Inflammatory macrophage treated with lipopolysaccharide for 1 hour (primary cell): ENCODE measurements at regions not wholly inside any gene's neighbourhood (a gene's known extent, or its start where the extent isn't known, plus 50 kb on each side); places are given as distances from the start of the nearest gene placed in this dataset.
"Not testable (repeated sequence)": the region's sequence is repeated elsewhere in the genome, so short reads cannot be mapped to it uniquely, and the experiment has no call there.

Experiments
- DNase-seq, 2 donors: peaks; one replicate each; pipeline ENCODE4 v3.0.0-alpha.2; 2020 to 2022

- DNase-seq: no peak
Measured at GRCh38 chr3:150239766-150240165, 168.3 kb upstream of the TSC22D2 start.

DNA sequence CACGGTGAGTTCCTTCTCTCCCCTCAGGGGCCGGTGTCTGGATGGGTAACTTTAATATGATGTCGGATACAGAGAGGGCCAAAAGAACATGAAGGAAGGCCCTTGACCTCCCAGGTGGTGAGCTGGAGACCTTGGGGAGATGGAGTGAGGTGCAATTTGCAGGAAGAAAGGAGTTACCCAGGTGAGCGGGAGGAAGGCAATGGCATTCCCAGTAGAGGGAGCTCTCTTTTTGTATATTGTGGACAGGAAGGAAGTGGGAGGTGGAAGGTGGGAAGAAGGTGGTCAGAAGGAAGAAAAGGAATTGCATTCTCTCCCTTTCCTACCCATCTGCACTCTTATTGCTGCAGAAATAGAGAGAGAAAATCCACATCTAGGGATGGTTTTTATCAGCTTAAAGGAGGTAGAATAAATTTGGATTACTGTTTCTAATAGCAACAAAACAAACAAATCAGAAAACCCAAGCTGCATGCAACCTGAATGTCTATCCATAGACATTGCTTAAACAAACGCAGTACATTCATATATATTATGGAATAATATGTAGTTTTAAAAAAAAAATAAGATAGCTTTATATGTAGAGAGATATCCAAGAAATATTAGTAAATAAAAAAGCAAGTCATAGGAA, 169.0 kb upstream of the TSC22D2 start:
- no peak for DNase-seq

- no peak for DNase-seq
Measured at GRCh38 chr3:150238048-150238802, 169.9 kb upstream of the TSC22D2 start.

- DNase-seq: no peak
Measured at GRCh38 chr3:150237490-150237889, 170.6 kb upstream of the TSC22D2 start.

DNA sequence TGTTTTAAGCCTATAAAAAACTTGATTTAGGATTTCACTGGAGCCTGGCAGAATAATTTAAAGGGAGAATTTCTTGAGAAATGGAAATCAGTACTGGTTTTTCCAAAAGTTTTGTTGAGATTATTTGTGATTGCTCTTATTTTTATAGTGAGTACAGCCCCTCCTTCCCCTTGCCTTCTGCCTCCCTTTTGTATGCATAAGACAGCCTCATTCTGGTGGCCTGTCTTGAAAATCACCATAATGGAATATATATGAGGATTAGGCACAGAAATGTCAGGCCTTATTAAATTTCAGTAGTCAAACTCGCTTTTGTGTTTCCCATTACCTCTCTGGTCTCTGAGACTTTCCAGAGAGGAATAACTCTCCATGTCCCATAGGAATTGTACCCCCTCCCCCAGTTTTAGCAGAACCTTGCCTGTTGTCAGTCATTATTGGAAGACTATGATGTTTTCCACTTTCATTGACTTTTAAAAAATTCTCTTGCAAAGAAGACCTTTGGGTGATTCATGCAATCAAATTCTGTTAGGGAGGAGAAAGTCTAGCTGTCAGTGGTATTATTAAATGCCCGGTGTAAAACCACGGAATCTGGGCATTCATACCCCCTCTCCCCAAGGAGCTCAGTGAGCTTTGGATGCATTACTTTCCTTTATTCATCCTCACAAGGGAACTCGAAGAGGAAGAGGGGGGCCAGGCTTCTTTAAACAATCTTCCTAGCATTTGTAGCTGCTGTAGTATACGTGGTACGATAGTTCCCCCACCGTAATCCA, 171.6 kb upstream of the TSC22D2 start:
- no peak for DNase-seq

DNA sequence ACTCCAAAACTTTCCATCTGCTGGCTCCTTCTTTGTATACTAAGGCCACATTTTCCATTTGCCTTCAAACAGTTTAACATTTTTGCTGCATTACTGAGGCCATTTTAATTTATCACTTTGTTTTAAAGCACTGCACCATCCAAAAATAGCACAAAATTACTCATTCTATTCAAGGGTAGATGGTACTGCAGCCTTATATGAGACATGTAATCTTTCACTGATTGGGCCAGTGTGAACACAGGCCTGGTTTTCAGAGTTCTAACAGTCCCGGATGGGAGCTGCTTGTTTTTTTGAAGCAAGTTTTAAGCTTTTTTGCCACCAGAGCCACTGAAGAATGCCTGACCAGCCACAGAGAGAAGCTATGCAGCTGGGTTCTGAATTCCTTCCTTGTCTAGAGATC, 172.3 kb upstream of the TSC22D2 start:
- no peak for DNase-seq

- no peak for DNase-seq
Measured at GRCh38 chr3:150232992-150233451, 175.1 kb upstream of the TSC22D2 start.

DNA sequence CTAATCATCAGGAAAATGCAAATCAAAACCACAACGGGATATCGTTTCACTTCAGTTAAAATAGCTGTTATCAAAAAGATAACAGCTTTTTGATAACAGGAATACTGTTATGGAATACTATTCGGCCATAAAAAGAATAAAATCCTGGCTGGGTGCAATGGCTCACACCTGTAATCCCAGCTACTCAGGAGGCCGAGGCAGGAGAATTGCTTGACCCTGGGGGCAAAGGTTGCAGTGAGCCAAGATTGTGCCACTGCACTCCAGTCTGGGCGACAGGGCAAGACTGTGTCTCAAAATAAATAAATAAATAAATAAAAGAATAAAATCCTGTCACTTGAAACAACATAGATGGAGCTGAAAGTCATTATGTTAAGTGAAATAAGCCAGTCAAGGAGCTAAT, 178.1 kb upstream of the TSC22D2 start:
- no peak for DNase-seq

- not testable (repeated sequence) for DNase-seq
Measured at GRCh38 chr3:150228626-150229025, 179.5 kb upstream of the TSC22D2 start.

GRCh38 chr3:150227839-150228238, 180.3 kb upstream of the TSC22D2 start:
- peak; percentile 19 to 78 for DNase-seq

GRCh38 chr3:150225986-150226385, 182.1 kb upstream of the TSC22D2 start:
- no peak for DNase-seq

- DNase-seq: peak; percentile 13 to 50
Measured at GRCh38 chr3:150223558-150223957, 184.5 kb upstream of the TSC22D2 start.

DNA sequence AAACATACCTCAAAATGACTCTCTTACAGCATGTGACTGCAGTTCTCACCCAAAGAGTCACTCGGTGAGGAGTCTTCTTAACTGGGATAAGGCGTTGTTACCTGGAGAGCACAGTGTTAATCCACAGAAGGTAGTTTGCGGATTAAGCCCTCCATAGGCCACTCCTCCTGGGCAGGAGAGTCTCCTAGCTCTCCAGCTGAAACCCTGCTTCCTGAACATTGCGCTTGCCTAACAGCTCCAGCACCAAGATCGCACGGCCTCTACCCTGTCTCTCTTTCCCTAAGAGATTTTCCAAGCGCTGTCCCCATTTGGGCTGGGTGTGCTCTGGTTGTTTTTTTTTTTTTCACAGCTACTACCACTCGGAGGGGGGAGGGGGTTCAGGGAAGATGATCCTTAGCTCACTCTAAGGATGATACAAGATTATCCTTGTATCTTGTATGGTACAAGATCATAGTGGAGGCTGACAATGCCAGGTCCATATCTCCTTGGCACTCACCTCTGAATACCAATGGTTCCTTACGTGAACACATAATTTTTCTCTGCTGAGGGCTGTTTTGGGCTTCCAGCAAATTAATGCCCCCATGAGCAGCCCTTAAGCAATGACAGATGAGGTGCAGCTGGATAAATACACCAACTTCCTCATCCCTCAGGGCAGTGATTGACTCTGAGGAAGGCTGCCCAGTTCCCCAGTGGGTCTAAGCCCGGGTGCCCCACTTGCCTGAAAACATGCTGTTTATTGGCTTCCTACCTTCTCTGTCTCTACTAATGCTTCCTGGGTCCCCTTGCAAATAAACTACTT, 185.2 kb upstream of the TSC22D2 start:
- peak in 1 of 2 donors; percentile 4 for DNase-seq

GRCh38 chr3:150221904-150222523, 186.1 kb upstream of the TSC22D2 start:
- DNase-seq: no peak

- DNase-seq: no peak
Measured at GRCh38 chr3:150220799-150221198, 187.3 kb upstream of the TSC22D2 start.

- DNase-seq: peak in 1 of 2 donors; percentile 6
Measured at GRCh38 chr3:150220041-150220440, 188.1 kb upstream of the TSC22D2 start.

- DNase-seq: no peak
Measured at GRCh38 chr3:150218841-150219240, 189.3 kb upstream of the TSC22D2 start.

DNA sequence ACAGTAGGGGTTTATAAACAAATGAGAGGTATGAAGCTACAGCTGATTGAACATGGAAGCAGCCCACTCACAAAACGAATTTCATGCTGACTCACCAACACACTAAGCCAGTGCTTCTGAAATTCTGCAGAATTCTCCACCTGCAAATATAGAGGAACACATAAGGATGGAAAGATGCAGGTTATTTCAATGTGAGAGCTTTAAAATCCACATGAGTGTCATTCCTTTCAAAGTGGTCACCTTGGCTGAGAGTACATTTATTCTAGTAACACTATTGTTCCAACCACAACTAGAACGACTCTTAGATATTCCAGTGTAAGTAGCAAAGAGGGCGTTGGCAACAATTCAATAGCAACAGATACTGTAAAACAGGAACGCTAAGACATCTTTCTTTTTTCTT, 189.9 kb upstream of the TSC22D2 start:
- DNase-seq: no peak

DNA sequence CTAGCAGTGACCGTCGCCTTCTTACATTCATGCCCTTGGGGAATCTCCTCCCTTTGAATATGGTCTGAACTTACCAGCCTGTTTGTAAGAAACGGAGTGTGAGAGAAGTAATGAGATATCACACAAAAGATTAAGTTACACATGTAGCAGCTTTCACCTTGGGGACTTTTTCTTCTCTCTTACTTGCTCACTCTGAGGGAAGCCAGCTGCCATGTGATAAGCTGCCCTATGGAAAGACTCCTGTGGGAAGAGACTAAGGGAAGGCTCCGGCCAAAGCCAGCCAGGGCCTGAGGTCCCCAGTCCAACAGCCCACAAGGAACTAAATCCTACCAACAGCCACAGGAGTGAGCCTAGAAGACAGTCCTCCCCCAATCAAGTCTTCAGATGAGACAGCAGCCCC, 190.4 kb upstream of the TSC22D2 start:
- no peak for DNase-seq

GRCh38 chr3:150216866-150217600, 191.1 kb upstream of the TSC22D2 start:
- no peak for DNase-seq

- DNase-seq: no peak
Measured at GRCh38 chr3:150216041-150216811, 191.9 kb upstream of the TSC22D2 start.
